ENCODE measurements at regions not wholly inside any gene's neighbourhood (a gene's known extent, or its start where the extent isn't known, plus 50 kb on each side); places are given as distances from the start of the nearest gene placed in this dataset.
A peak's percentile ranks its signal among the peaks of the same experiment; 100 is the strongest.

DNA sequence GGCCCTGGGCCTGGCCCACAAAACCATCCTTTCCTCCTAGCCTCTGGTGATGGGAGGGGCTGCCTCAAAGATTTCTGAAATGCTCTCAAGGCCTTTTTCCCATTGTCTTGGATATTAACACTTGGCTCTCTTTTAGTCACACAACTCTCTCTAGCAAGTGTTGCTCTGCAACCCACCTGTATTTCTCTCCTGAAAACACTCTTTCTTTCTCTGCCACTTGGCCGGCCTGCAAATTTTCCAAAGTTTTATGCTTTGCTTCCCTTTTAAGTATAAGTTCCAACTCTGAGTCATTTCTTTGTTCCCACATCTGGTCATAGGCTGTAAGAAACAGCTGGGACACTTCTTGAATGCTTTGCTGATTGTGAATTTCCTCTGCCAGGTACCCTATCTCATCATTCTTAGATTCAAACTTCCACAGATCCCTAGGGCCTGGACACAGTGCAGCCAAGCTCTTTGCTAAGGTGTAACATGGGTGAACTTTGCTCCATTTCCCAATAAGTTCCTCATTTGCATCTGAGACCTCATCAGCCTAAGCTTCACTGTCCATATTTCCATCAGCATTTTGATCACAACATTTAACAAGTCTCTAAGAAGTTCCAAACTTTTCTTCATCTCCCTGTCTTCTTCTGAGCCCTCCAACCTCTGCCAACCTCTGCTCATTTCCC lies 93.8 kb downstream of the TRIM29 start:
- Histone ChIP-seq H3K9me3 (peaks cover 9% of the 10 kb centered on the region), H3K4me3 (no peak overlapping the region), H3K27me3 (peaks cover 3% of the 10 kb centered on the region), H3K36me3 (no peaks in the 10 kb centered on the region), H3K27ac (no peak overlapping the region), H3K4me1 (no peaks in the 10 kb centered on the region)
- TF ChIP-seq, protein P1, sequence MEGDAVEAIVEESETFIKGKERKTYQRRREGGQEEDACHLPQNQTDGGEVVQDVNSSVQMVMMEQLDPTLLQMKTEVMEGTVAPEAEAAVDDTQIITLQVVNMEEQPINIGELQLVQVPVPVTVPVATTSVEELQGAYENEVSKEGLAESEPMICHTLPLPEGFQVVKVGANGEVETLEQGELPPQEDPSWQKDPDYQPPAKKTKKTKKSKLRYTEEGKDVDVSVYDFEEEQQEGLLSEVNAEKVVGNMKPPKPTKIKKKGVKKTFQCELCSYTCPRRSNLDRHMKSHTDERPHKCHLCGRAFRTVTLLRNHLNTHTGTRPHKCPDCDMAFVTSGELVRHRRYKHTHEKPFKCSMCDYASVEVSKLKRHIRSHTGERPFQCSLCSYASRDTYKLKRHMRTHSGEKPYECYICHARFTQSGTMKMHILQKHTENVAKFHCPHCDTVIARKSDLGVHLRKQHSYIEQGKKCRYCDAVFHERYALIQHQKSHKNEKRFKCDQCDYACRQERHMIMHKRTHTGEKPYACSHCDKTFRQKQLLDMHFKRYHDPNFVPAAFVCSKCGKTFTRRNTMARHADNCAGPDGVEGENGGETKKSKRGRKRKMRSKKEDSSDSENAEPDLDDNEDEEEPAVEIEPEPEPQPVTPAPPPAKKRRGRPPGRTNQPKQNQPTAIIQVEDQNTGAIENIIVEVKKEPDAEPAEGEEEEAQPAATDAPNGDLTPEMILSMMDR (IDR thresholded peaks at IDR 0.05) = no peak
- TF ChIP-seq EP300 (IDR thresholded peaks at IDR 0.05) = no peak
- no peak for TF ChIP-seq POLR2AphosphoS5 (IDR thresholded peaks at IDR 0.05)
- TF ChIP-seq POLR2A (IDR thresholded peaks at IDR 0.05) = no peak
- 56% methylated on average over 1 of the region's 1 CpG for WGBS
- peak; percentile 5 to 24 for DNase-seq (ENCODE audit: low spot score in 2 of 2)

GRCh38 chr11:120043328-120043945 lies 94.5 kb downstream of the TRIM29 start:
- Histone ChIP-seq H3K36me3 (no peaks in the 10 kb centered on the region), H3K27ac (no peak overlapping the region), H3K4me3 (no peak overlapping the region), H3K9me3 (peaks cover 9% of the 10 kb centered on the region), H3K27me3 (peaks cover 3% of the 10 kb centered on the region), H3K4me1 (no peaks in the 10 kb centered on the region)
- 73% methylated on average over 4 of the region's 4 CpGs for WGBS
- TF ChIP-seq POLR2AphosphoS5 (IDR thresholded peaks at IDR 0.05) (no peak), EP300 (IDR thresholded peaks at IDR 0.05) (no peak), POLR2A (IDR thresholded peaks at IDR 0.05) (no peak)
- TF ChIP-seq, protein P1 (IDR thresholded peaks at IDR 0.05) = no peak
- peak in 1 of 2 donors; percentile 21 for DNase-seq (ENCODE audit: low spot score in 2 of 2)

DNA sequence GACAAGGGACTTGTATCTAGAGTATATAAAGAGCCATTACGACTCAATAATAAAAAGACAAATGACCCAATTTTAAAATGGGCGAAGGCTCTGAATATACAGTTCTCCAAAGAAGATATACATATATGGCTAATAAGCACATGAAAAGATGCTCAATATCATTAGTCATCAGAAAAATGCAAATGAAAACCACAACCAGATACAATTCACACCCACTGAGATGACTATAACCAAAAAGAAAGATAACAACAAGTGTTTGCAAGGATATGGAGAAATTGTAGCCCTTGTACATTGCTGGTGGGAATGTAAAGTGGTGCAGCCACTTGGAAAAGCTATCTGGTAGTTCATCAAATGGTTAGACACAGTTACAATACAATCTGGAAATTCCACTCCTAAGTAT lies 96.3 kb downstream of the TRIM29 start:
- no peaks in the 10 kb centered on the region for H3K36me3 ChIP-seq
- no peak for TF ChIP-seq POLR2A (IDR thresholded peaks at IDR 0.05)
- TF ChIP-seq POLR2AphosphoS5 (IDR thresholded peaks at IDR 0.05) = no peak
- TF ChIP-seq, protein P1 (IDR thresholded peaks at IDR 0.05) = no peak
- TF ChIP-seq EP300 (IDR thresholded peaks at IDR 0.05) = no peak
- WGBS = 92% methylated on average over 2 of the region's 2 CpGs
- peaks cover 3% of the 10 kb centered on the region for H3K27me3 ChIP-seq
- DNase-seq (ENCODE audit: low spot score in 2 of 2) = no peak
- no peak overlapping the region for H3K4me3 ChIP-seq
- no peaks in the 10 kb centered on the region for H3K9me3 ChIP-seq
- no peak overlapping the region for H3K27ac ChIP-seq
- no peaks in the 10 kb centered on the region for H3K4me1 ChIP-seq

- H3K27me3 ChIP-seq = peaks cover 3% of the 10 kb centered on the region
- no peak for TF ChIP-seq POLR2AphosphoS5 (IDR thresholded peaks at IDR 0.05)
- no peak for TF ChIP-seq POLR2A (IDR thresholded peaks at IDR 0.05)
- TF ChIP-seq EP300 (IDR thresholded peaks at IDR 0.05) = no peak
- TF ChIP-seq, protein P1 (IDR thresholded peaks at IDR 0.05) = no peak
- WGBS = 73% methylated on average over 6 of the region's 6 CpGs
- peak; percentile 5 to 52 for DNase-seq (ENCODE audit: low spot score in 2 of 2)
- H3K4me3 ChIP-seq = no peak overlapping the region
- no peaks in the 10 kb centered on the region for H3K9me3 ChIP-seq
- H3K27ac ChIP-seq = no peak overlapping the region
- no peaks in the 10 kb centered on the region for H3K4me1 ChIP-seq
- no peaks in the 10 kb centered on the region for H3K36me3 ChIP-seq
Measured at GRCh38 chr11:120040151-120040840, 97.6 kb downstream of the TRIM29 start.

DNA sequence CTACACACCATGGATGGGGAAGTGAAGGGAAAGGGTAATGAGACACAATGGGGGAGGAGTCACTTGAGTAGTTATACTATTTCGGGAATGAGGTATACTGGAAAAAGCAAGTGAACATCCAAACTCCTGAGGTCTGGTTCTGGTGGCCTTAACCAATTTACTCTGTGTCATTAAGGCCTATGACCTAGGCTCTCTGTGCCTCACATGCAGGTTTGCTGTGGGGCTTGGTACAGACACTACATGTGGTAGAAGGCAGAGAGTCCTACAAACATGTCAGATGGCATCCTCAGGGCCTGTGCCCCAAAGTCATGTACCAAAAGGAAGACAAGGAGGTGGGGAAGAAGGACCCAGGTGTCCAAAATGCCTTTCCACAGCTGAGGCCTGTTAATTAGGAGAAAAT lies 98.9 kb downstream of the TRIM29 start:
- Histone ChIP-seq H3K4me1 (no peaks in the 10 kb centered on the region), H3K27ac (no peak overlapping the region), H3K27me3 (peaks cover 3% of the 10 kb centered on the region), H3K9me3 (no peaks in the 10 kb centered on the region), H3K4me3 (no peak overlapping the region), H3K36me3 (no peaks in the 10 kb centered on the region)
- TF ChIP-seq POLR2A (IDR thresholded peaks at IDR 0.05) (no peak), EP300 (IDR thresholded peaks at IDR 0.05) (no peak), POLR2AphosphoS5 (IDR thresholded peaks at IDR 0.05) (no peak)
- TF ChIP-seq, protein P1 (IDR thresholded peaks at IDR 0.05) = no peak
- peak in 1 of 2 donors; percentile 16 for DNase-seq (ENCODE audit: low spot score in 2 of 2)
- WGBS = 81% methylated on average over 1 of the region's 1 CpG
